Activated naive CD8-positive, alpha-beta T cell treated with anti-CD3 and anti-CD28 coated beads, Interleukin-2, amount 10 ng/mL, durations not matched to agents 7 days and 5 days (primary cell): ENCODE measurements at regions not wholly inside any gene's neighbourhood (a gene's known extent, or its start where the extent isn't known, plus 50 kb on each side); places are given as distances from the start of the nearest gene placed in this dataset.

Experiments used
- ATAC-seq: fragments of 150-1000 bp; cut with Tn5 transposase; one replicate; pipeline ENCODE4 v1.10.0; 2021; ENCODE audit warnings: low read depth, moderate library complexity
- POLR2A ChIA-PET: fragments of 350-600 bp; sonication (Branson Sonifier 250); formaldehyde crosslinking; loops from one replicate; lab custom pipeline; 2021; ENCODE audit warnings: antibody characterized with exemption; lab: Charles Lee
- DNase-seq: peaks from one replicate; pipeline ENCODE4 v3.0.0; 2021
- H3K27ac Mint-ChIP-seq: one replicate; pipeline ENCODE4 v1.8.0; 2022; ENCODE audit warnings: mild to moderate bottlenecking, mixed read lengths
- H3K27me3 Mint-ChIP-seq: one replicate; pipeline ENCODE4 v1.8.0; 2022; ENCODE audit warnings: mild to moderate bottlenecking, moderate library complexity, mixed read lengths
- H3K36me3 Mint-ChIP-seq: one replicate; pipeline ENCODE4 v1.8.0; 2021; ENCODE audit warnings: mild to moderate bottlenecking, mixed read lengths
- H3K4me1 Mint-ChIP-seq: one replicate; pipeline ENCODE4 v1.8.0; 2021; ENCODE audit warnings: mixed read lengths
- H3K4me3 Mint-ChIP-seq: one replicate; pipeline ENCODE4 v1.8.0; 2022; ENCODE audit warnings: mild to moderate bottlenecking, moderate library complexity, mixed read lengths
- H3K9me3 Mint-ChIP-seq: one replicate; pipeline ENCODE4 v1.8.0; 2021; ENCODE audit warnings: mixed read lengths

DNA sequence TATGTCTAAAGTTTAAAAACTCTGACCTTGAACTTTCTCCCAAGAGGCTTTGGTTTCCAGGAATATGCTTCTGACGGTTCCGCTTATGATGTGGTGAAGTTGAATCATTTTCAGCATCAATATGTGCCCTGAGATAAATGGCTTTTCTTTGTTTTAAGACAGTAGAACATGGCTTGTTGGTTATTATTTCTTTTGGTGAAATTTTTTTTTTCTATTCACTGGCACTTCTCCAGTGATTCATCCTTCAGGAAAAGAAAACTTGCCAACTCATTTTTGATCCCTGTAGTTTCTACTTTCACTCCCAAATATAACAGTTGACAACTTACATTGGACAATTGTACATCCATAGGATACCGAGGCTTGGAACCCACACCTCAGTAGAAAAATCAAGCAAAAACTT is 1301.2 kb upstream of the FLRT2 start:
- Mint-ChIP-seq H3K9me3 (peaks cover 4% of the 10 kb centered on the region), H3K4me3 (no peak overlapping the region), H3K27me3 (no peaks in the 10 kb centered on the region), H3K4me1 (no peaks in the 10 kb centered on the region), H3K36me3 (no peaks in the 10 kb centered on the region), H3K27ac (no peak overlapping the region)
- POLR2A ChIA-PET = no interaction called here
- no peak for ATAC-seq
- DNase-seq = no peak

DNA sequence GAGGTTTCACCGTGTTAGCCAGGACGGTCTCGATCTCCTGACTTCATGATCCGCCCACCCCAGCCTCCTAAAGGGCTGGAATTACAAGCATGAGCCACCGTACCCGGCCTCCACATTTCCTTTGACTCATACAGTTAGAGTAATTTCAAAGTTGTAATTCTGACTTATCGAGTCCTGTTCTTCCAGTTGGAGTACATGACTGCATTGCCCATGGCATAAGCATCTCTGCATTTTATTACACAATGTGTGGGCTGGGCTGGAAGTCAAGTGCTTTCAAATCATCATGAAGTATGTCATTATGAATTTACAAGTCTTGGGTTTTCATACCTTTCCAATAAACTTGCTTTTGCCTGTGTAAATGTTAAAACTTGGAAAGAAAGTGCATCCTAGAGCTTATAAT is 1295.7 kb upstream of the FLRT2 start:
- Mint-ChIP-seq H3K27ac (no peak overlapping the region), H3K4me1 (no peaks in the 10 kb centered on the region), H3K4me3 (no peak overlapping the region), H3K36me3 (no peaks in the 10 kb centered on the region), H3K9me3 (peaks cover 4% of the 10 kb centered on the region), H3K27me3 (no peaks in the 10 kb centered on the region)
- no peak for DNase-seq
- POLR2A ChIA-PET = no interaction called here
- no peak for ATAC-seq

DNA sequence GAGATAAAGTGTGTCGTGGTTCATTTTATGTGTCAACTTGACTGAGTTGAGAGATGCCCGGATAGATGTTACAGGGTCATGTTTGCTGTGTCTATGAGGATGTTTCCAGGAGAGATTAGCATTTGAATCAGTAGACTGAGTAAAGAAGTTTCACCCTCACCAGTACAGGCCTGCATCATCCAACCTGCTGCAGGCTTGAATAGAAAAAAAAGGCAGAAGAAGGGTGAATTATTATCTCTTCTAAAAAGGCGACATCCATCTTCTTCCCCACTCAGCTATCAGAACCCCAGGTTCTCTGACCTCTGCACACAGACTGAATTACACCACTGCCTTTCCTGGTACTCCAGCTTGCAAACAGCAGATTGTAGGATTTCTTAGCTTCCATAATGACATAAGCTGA is 1293.7 kb upstream of the FLRT2 start:
- ATAC-seq (no peak), DNase-seq (no peak)
- Mint-ChIP-seq H3K4me3 (no peak overlapping the region), H3K27ac (no peak overlapping the region), H3K27me3 (no peaks in the 10 kb centered on the region), H3K9me3 (peaks cover 2% of the 10 kb centered on the region), H3K4me1 (no peaks in the 10 kb centered on the region), H3K36me3 (no peaks in the 10 kb centered on the region)
- POLR2A ChIA-PET = no interaction called here

DNA sequence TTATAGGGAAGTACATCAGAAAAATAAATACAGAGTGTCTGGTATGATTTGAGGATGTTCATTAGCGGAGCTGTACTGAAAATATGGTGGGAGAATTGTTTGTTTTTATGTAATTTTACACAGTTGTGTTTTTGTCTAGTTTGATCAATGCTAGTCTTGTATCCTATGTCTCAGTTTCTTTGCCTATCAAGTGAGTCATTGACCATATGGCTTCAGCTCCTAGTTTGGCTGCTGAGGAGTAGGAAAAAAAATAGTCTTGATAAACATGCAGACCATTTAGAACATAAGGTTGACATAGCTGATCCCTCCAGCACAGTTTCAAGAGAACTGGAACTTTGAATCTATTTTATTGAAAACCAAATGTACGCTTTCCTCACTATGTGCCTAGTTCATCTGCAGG is 1292.1 kb upstream of the FLRT2 start:
- H3K27ac Mint-ChIP-seq = no peak overlapping the region
- ATAC-seq = no peak
- POLR2A ChIA-PET = no interaction called here

DNA sequence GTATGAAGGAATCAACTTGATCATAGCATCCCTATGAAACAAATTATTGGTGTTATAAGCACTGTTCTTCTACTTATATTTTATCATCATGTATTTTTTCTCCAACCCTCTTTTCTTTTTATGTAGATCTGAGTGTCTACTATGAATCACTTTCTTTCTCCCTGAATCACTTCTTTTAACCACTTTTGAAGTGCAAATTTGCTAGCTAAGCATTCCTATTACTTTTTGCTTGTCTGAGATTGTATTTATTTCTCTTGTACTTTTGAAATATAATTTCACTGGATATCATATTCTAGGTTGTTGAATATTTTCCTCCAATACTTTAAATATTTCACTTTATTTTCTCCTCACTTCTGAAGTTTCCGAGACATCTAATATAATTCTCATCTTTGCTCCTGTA is 1282.3 kb upstream of the FLRT2 start:
- H3K27me3 Mint-ChIP-seq = no peaks in the 10 kb centered on the region
- no peak for DNase-seq
- POLR2A ChIA-PET = no interaction called here
- ATAC-seq = no peak
- H3K9me3 Mint-ChIP-seq = peaks cover 9% of the 10 kb centered on the region
- H3K4me3 Mint-ChIP-seq = no peak overlapping the region
- no peak overlapping the region for H3K27ac Mint-ChIP-seq
- no peaks in the 10 kb centered on the region for H3K4me1 Mint-ChIP-seq
- H3K36me3 Mint-ChIP-seq = no peaks in the 10 kb centered on the region

More for the DNA sequence above, 1292.1 kb upstream of the FLRT2 start:
- no peaks in the 10 kb centered on the region for H3K27me3 Mint-ChIP-seq
- no peak overlapping the region for H3K4me3 Mint-ChIP-seq
- no peak for DNase-seq
- no peaks in the 10 kb centered on the region for H3K36me3 Mint-ChIP-seq
- peaks cover 7% of the 10 kb centered on the region for H3K9me3 Mint-ChIP-seq
- H3K4me1 Mint-ChIP-seq = no peaks in the 10 kb centered on the region

DNA sequence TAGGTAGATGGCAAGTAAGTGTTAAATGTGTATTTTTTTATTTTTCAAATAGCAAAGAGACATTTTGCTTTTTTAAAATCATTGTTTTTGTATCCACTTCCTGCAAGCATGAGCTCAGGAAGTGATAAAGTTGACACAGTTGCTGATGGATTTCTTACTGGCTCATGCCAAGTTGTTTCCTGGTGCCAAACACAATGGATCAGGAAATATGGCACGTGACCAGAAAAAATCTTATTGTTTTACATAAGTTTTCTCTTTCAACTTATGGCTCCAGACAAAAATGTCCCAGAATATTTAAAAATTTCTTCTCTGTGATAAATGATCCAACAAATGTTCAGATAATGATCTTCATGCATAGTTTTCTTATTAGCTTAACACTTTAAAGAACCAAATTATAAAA is 1279.1 kb upstream of the FLRT2 start:
- ATAC-seq (no peak), DNase-seq (no peak)
- H3K27me3 Mint-ChIP-seq = no peaks in the 10 kb centered on the region
- H3K36me3 Mint-ChIP-seq = no peaks in the 10 kb centered on the region
- H3K4me3 Mint-ChIP-seq = no peak overlapping the region
- H3K4me1 Mint-ChIP-seq = no peaks in the 10 kb centered on the region
- peaks cover 1% of the 10 kb centered on the region for H3K9me3 Mint-ChIP-seq
- H3K27ac Mint-ChIP-seq = no peak overlapping the region
- POLR2A ChIA-PET = no interaction called here

DNA sequence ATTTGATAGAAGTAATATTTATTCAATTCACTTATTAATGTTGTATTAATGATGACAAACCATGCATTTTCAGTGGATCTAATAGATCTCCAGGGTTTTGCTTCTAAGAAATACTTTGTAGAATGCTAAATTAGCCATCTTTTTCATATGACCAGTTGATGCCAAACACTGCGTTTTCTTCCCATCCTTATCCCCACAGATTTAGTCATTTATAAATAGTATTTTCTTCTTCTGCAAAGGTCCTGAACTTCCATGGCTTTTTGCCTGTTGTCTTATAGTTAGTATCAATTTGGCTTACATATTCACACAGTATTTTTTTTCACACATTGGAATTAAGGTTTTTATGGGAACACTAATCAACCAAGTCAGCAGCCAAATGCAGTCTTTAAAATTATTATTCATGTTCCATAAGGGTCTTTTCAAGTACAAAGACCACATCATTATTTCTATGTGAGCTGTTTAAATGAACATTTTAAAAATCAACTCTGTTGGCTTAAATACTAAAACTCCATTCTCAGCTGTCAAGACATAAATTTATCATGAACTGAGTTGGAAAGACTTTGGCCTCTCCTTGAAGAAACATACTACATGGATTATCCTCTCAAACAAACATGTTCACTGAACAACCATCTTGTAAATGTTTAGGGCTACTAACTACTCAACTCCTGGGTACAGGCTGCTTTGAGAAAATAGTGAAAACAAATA is 1278.4 kb upstream of the FLRT2 start:
- H3K9me3 Mint-ChIP-seq = peaks cover 1% of the 10 kb centered on the region
- no peak for DNase-seq
- no peak overlapping the region for H3K27ac Mint-ChIP-seq
- no peaks in the 10 kb centered on the region for H3K36me3 Mint-ChIP-seq
- H3K4me1 Mint-ChIP-seq = no peaks in the 10 kb centered on the region
- no peaks in the 10 kb centered on the region for H3K27me3 Mint-ChIP-seq
- ATAC-seq = no peak
- POLR2A ChIA-PET = no interaction called here
- H3K4me3 Mint-ChIP-seq = no peak overlapping the region

DNA sequence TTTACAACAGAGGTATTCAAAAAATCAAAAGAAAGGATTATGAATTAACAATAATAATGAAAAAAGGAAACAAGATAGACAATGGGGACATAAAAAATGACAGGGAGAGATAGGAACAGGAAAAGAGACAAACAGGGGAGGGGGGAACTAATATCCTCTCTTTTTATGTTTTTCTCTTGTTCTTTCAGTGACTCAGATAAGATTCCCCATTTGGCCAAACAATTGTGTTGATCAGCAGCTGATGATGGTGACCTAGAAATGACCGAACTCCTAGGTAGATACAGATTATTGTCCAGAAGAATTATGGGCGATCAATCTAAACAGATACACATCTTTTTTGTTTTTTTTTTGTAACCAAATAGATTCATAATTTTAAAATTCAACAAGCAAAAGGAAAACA is 1277.2 kb upstream of the FLRT2 start:
- Mint-ChIP-seq H3K36me3 (no peaks in the 10 kb centered on the region), H3K27me3 (no peaks in the 10 kb centered on the region), H3K9me3 (peaks cover 1% of the 10 kb centered on the region), H3K27ac (no peak overlapping the region), H3K4me3 (no peak overlapping the region), H3K4me1 (no peaks in the 10 kb centered on the region)
- no peak for DNase-seq
- POLR2A ChIA-PET = no interaction called here
- no peak for ATAC-seq

DNA sequence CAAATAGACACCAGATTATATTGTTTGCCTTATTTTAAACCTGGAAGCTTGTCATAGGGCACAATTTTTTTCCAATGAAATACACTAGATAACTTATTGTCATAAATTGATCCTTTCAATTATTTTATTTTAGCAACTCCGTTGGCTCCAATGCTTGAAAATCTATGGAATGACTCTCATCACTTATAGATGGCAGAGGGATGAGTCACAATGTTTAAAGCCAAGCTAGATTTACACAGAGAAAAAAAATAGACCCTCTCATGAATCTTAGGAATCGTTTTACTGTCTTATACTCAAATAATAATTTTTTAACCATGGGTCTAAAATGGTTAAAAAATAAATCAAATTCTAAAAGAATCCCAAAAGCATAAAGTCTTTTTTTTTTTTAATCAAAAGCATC is 1276.6 kb upstream of the FLRT2 start:
- Mint-ChIP-seq H3K27ac (no peak overlapping the region), H3K4me3 (no peak overlapping the region), H3K36me3 (no peaks in the 10 kb centered on the region), H3K27me3 (no peaks in the 10 kb centered on the region), H3K4me1 (no peaks in the 10 kb centered on the region), H3K9me3 (peaks cover 1% of the 10 kb centered on the region)
- POLR2A ChIA-PET = no interaction called here
- ATAC-seq (no peak), DNase-seq (no peak)

DNA sequence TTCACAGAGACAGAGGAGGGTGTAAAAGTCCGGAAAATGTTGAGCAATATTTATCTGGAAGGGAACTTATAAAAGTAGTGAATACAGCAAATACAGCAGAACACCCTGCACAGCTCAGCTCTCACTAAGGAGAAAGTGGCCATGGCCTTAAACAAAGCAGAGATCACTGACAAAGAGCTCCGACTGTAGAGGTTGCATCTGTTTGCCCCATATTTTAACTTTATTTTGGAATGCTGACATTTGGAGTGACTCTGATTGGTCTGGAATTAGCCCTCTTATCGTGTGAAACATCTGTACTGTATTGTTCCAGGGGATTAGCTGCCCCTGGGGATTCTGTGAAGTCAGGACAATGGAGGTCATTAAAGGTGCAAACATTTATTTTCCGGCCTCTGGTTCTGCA is 1275.7 kb upstream of the FLRT2 start:
- Mint-ChIP-seq H3K9me3 (peaks cover under 1% of the 10 kb centered on the region), H3K4me3 (no peak overlapping the region), H3K4me1 (no peaks in the 10 kb centered on the region), H3K36me3 (no peaks in the 10 kb centered on the region), H3K27ac (no peak overlapping the region), H3K27me3 (no peaks in the 10 kb centered on the region)
- no peak for ATAC-seq
- no peak for DNase-seq
- POLR2A ChIA-PET = no interaction called here

DNA sequence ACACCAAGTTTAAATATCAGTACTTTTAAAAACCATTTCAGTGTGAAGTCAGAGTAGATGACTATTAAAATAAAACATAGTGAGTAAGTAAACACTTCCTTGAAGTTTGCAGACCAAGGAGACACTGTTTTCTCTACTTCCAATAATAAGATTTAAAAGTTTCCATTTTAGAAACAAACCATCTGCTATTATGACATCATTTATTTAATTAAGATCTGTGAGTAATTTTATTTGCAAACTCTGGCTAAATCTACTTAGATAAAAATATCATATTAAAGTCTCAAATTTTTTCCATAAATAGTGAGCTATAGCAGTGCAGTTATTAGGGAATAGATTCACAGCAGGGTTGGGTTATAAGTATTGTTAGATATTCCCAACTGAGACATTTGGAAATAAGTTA is 1267.0 kb upstream of the FLRT2 start:
- no peaks in the 10 kb centered on the region for H3K36me3 Mint-ChIP-seq
- H3K4me1 Mint-ChIP-seq = no peaks in the 10 kb centered on the region
- H3K9me3 Mint-ChIP-seq = peaks cover 4% of the 10 kb centered on the region
- H3K27me3 Mint-ChIP-seq = no peaks in the 10 kb centered on the region
- DNase-seq = no peak
- H3K27ac Mint-ChIP-seq = no peak overlapping the region
- no peak overlapping the region for H3K4me3 Mint-ChIP-seq
- POLR2A ChIA-PET = no interaction called here
- ATAC-seq = no peak

DNA sequence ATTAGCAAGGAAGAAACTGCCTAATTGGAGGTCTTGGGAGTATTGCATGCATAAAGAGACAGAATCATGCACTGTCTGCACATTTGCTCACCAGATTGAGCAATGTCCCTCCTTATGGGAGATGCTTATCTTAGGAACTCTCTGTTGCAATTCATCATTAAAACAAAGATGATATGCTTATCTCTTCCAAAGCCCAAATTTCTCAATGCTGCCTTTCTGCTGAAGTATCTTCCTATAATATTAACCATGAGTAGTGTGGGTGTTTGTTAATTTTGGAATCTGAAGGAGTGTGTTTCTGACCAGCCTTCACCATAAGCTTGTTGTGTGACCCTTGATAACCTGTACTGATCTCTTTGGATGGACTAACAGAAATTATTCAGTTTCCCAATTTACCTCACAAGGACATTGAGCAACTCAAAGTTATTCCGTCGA is 1257.6 kb upstream of the FLRT2 start:
- ATAC-seq = no peak
- Mint-ChIP-seq H3K9me3 (peaks cover 5% of the 10 kb centered on the region), H3K4me3 (no peak overlapping the region), H3K4me1 (no peaks in the 10 kb centered on the region), H3K36me3 (no peaks in the 10 kb centered on the region), H3K27me3 (no peaks in the 10 kb centered on the region), H3K27ac (no peak overlapping the region)
- DNase-seq = no peak
- POLR2A ChIA-PET = no interaction called here

DNA sequence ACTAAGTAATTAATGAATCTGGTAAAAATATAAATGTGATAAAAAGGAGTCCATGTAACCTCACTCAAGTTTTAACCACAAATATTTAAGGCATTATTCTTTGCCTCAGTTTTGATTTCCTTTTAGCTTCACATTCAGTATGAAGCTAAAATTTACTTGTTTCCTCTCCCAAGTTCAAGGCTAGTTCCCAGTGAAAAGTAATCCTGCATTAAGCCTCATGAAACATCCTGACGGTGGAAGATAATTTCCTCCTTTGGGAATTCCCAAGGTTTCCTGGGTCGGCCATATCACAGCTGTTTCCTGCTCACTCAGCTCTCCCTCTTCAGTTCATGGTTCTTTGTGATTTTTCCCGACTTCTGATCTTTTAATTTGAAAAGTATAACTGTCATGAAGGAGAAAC is 1256.8 kb upstream of the FLRT2 start:
- no peak for DNase-seq
- H3K27ac Mint-ChIP-seq = no peak overlapping the region
- H3K36me3 Mint-ChIP-seq = no peaks in the 10 kb centered on the region
- H3K4me3 Mint-ChIP-seq = no peak overlapping the region
- peaks cover 5% of the 10 kb centered on the region for H3K9me3 Mint-ChIP-seq
- no peaks in the 10 kb centered on the region for H3K4me1 Mint-ChIP-seq
- POLR2A ChIA-PET = no interaction called here
- no peak for ATAC-seq
- no peaks in the 10 kb centered on the region for H3K27me3 Mint-ChIP-seq

DNA sequence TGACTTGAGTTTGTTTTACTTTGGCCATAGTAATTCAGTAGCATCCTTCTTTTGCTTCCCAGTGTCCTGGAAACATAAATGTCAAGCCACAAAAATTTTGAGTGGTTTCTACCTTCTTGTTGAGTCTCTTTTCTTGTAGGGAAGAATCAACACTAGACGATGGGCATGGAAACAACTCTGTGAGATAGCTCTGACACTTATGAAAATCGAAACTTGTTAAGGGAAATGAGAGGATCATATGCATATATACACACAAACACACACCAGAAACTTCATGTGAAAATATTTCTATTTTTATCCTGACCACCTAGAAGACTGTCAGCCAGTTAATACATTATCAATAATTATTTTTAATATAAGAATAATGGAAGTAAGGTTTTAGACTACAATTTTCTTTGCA is 1247.3 kb upstream of the FLRT2 start:
- Mint-ChIP-seq H3K27ac (no peak overlapping the region), H3K36me3 (no peaks in the 10 kb centered on the region), H3K4me1 (no peaks in the 10 kb centered on the region), H3K27me3 (no peaks in the 10 kb centered on the region), H3K4me3 (no peak overlapping the region), H3K9me3 (peaks cover 3% of the 10 kb centered on the region)
- no peak for ATAC-seq
- no peak for DNase-seq
- POLR2A ChIA-PET = no interaction called here

DNA sequence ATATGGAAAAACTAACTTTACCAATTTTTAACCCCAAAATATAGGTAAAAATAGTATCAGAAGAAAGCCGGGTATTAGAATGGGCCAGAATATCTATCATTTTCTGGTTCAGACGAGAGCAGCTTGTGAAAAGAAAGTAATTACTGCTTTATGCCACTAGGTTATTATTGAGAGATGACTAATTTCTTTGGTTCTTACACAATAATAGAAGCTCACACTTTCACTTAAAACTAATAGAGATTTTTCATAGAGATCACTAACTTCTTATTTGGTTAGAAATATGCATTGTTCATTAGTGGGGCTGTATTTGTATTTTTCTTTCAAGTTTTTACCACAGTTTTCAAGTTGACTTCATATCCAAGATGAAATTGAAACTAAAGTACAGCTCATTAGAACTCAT is 1241.2 kb upstream of the FLRT2 start:
- Mint-ChIP-seq H3K4me3 (no peak overlapping the region), H3K36me3 (no peaks in the 10 kb centered on the region), H3K27me3 (no peaks in the 10 kb centered on the region), H3K4me1 (no peaks in the 10 kb centered on the region), H3K27ac (no peak overlapping the region), H3K9me3 (peaks cover 5% of the 10 kb centered on the region)
- DNase-seq = no peak
- POLR2A ChIA-PET = no interaction called here
- ATAC-seq = no peak
